Lung (tissue), 11 donors: ENCODE measurements at regions not wholly inside any gene's neighbourhood (a gene's known extent, or its start where the extent isn't known, plus 50 kb on each side); places are given as distances from the start of the nearest gene placed in this dataset.

Experiments
- ATAC-seq: fragments of 200-7000 bp; cut with Tn5 transposase; one replicate; pipeline ENCODE4 v1.9.1; 2020; ENCODE audit warnings: moderate number of reproducible peaks; ENCODE audit not compliant: insufficient read depth, low FRiP score
- DNase-seq, 3 donors: peaks; one replicate each; pipeline ENCODE4 v3.0.0-alpha.2; 2013 to 2017
- H3K27ac ChIP-seq, 2 donors: one replicate each; pipeline ENCODE4 v1.5.1; 2013; ENCODE audit warnings: mild to moderate bottlenecking in 2 of 2, moderate library complexity in 2 of 2, control low read depth in 1 of 2, inconsistent platforms in 1 of 2, low read depth in 1 of 2, low read length in 1 of 2
- H3K27me3 ChIP-seq, 3 donors: one replicate each; pipeline ENCODE4 v1.5.1; 2013; ENCODE audit warnings: low read length in 2 of 3; ENCODE audit not compliant: control insufficient read depth in 3 of 3, insufficient read depth in 3 of 3
- H3K36me3 ChIP-seq, 4 donors: one replicate each; pipeline ENCODE4 v1.5.1; 2013; ENCODE audit warnings: low read length in 4 of 4, mild to moderate bottlenecking in 1 of 4, moderate library complexity in 1 of 4; ENCODE audit not compliant: control insufficient read depth in 4 of 4, insufficient read depth in 4 of 4
- H3K4me1 ChIP-seq, 5 donors: one replicate each; pipeline ENCODE4 v1.5.1; 2013; ENCODE audit warnings: low read length in 5 of 5, mild to moderate bottlenecking in 2 of 5, moderate library complexity in 1 of 5; ENCODE audit not compliant: control insufficient read depth in 5 of 5, insufficient read depth in 5 of 5
- H3K4me3 ChIP-seq: one replicate; pipeline ENCODE4 v1.5.1; 2013; ENCODE audit warnings: mild to moderate bottlenecking, control low read depth, moderate library complexity
- H3K9ac ChIP-seq, 2 donors: one replicate each; pipeline ENCODE4 v1.5.1; 2013; ENCODE audit warnings: low read length in 2 of 2, control low read depth in 1 of 2; ENCODE audit not compliant: insufficient read depth in 1 of 2
- H3K9me3 ChIP-seq, 4 donors: one replicate each; pipeline ENCODE4 v1.5.1; 2013; ENCODE audit warnings: low read length in 3 of 4, mild to moderate bottlenecking in 1 of 4, moderate library complexity in 1 of 4; ENCODE audit not compliant: control insufficient read depth in 4 of 4, insufficient read depth in 3 of 4
- CTCF ChIP-seq: IDR thresholded peaks from 2 replicates; pipeline ENCODE4 v1.5.1; 2012; ENCODE audit warnings: mild to moderate bottlenecking; ENCODE audit errors: control extremely low read depth, extremely low read depth
- WGBS, 2 donors: extraction: QIAGEN DNeasy Blood & Tissue Kit; methylation state at CpG; one replicate each; pipeline ENCODE4 v1.1.7; 2013; 5-methylcytosine and 5-hydroxymethylcytosine counted together
- donor health status: control.
- donor health status: control.
- donor health status: Bipolar disorder and iron deficiency.
- donor health status: healthy.
- donor health status: DM: yes; HTN: yes; CAD: no.

GRCh38 chr12:92554158-92555073 lies 148.4 kb upstream of the PLEKHG7 start:
- peak in 2 of 3 donors; percentile 50 to 55 for DNase-seq
- H3K9ac ChIP-seq: no peak overlapping the region
- no peak overlapping the region for H3K4me3 ChIP-seq
- no peaks in the 10 kb centered on the region for H3K9me3 ChIP-seq
- peak overlapping the region in 1 of 2 donors; percentile 46 for H3K27ac ChIP-seq
- ATAC-seq: no peak
- 65 to 71% methylated on average over 3 of the region's 3 CpGs for WGBS, 2 donors
- no peak for TF ChIP-seq CTCF
- peaks cover 7 to 37% (median 19%) of the 10 kb centered on the region in 5 donors for H3K4me1 ChIP-seq
- no peaks in the 10 kb centered on the region for H3K36me3 ChIP-seq
- no peaks in the 10 kb centered on the region for H3K27me3 ChIP-seq

- Histone ChIP-seq H3K36me3 (no peaks in the 10 kb centered on the region), H3K27me3 (no peaks in the 10 kb centered on the region), H3K4me3 (no peak overlapping the region), H3K4me1 (peaks cover 0 to 28% (median 15%) of the 10 kb centered on the region in 5 donors), H3K27ac (peak overlapping the region; percentile 62 to 74), H3K9me3 (no peaks in the 10 kb centered on the region), H3K9ac (no peak overlapping the region)
- DNase-seq (peak; percentile 56 to 85 (median 68)), ATAC-seq (no peak)
- 48 to 68% methylated on average over 6 of the region's 6 CpGs for WGBS, 2 donors
- TF ChIP-seq CTCF: no peak
These were observed 149.4 kb upstream of the PLEKHG7 start for GRCh38 chr12:92553389-92553788.

- Histone ChIP-seq H3K9ac (no peak overlapping the region), H3K27me3 (no peaks in the 10 kb centered on the region), H3K36me3 (no peaks in the 10 kb centered on the region), H3K27ac (peak overlapping the region in 1 of 2 donors; percentile 71), H3K4me1 (peaks cover 0 to 24% (median 14%) of the 10 kb centered on the region in 5 donors), H3K4me3 (no peak overlapping the region), H3K9me3 (no peaks in the 10 kb centered on the region)
- 92 to 95% methylated on average over 3 of the region's 3 CpGs for WGBS, 2 donors
- ATAC-seq (no peak), DNase-seq (peak in 2 of 3 donors; percentile 52 to 75)
- no peak for TF ChIP-seq CTCF
These were observed 150.2 kb upstream of the PLEKHG7 start for GRCh38 chr12:92552412-92553108.
